HL-60 (cell line): ENCODE measurements at regions not wholly inside any gene's neighbourhood (a gene's known extent, or its start where the extent isn't known, plus 50 kb on each side); places are given as distances from the start of the nearest gene placed in this dataset.

Source experiments
- CTCF ChIP-seq: IDR thresholded peaks from one replicate; pipeline ENCODE4 v1.5.1; 2011; ENCODE audit warnings: low read length, control low read depth, inconsistent platforms; ENCODE audit not compliant: insufficient read depth
- POLR2AphosphoS5 ChIP-seq: IDR thresholded peaks from 2 replicates; pipeline ENCODE4 v1.6.1; 2012; ENCODE audit warnings: low read depth
- REST ChIP-seq: IDR thresholded peaks from 2 replicates; pipeline ENCODE4 v1.6.1; 2012; ENCODE audit warnings: low read depth; ENCODE audit not compliant: insufficient replicate concordance

GRCh38 chr7:127485482-127485881 is 93.0 kb upstream of the ZNF800 start:
- no peak for TF ChIP-seq CTCF
- no peak for TF ChIP-seq POLR2AphosphoS5
- TF ChIP-seq REST, result no peak
